ENCODE measurements at regions not wholly inside any gene's neighbourhood (a gene's known extent, or its start where the extent isn't known, plus 50 kb on each side); places are given as distances from the start of the nearest gene placed in this dataset.
"Not testable (repeated sequence)": the region's sequence is repeated elsewhere in the genome, so short reads cannot be mapped to it uniquely, and the experiment has no call there.

DNA sequence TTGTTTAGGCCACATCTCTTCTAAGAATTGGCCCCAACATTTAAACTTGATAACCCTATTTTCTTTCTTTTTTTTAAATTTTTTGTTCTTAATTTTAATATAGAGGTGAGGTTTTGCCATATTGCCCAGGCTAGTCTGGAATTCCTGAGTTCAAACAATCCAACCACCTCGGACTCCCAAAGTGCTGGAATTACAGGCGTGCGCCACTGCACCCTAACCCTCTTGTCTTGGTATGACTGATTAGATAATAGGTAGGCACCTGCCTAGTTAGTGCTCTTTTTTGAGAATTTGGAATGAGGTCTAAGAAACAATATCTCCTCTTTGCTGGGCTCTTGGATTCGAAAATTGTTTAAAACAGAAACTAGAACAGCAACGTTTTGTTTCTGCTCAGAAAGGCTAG lies 116.4 kb upstream of the GOLGA6L6 start:
- intact Hi-C loops (cut with DNase I; ENCODE audit: low total_unique reads): no loop called here
- TF ChIP-seq, protein P1, sequence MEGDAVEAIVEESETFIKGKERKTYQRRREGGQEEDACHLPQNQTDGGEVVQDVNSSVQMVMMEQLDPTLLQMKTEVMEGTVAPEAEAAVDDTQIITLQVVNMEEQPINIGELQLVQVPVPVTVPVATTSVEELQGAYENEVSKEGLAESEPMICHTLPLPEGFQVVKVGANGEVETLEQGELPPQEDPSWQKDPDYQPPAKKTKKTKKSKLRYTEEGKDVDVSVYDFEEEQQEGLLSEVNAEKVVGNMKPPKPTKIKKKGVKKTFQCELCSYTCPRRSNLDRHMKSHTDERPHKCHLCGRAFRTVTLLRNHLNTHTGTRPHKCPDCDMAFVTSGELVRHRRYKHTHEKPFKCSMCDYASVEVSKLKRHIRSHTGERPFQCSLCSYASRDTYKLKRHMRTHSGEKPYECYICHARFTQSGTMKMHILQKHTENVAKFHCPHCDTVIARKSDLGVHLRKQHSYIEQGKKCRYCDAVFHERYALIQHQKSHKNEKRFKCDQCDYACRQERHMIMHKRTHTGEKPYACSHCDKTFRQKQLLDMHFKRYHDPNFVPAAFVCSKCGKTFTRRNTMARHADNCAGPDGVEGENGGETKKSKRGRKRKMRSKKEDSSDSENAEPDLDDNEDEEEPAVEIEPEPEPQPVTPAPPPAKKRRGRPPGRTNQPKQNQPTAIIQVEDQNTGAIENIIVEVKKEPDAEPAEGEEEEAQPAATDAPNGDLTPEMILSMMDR (IDR thresholded peaks at IDR 0.05): no peak
- TF ChIP-seq POLR2A (IDR thresholded peaks at IDR 0.05) (no peak), POLR2AphosphoS5 (IDR thresholded peaks at IDR 0.05) (no peak)
- Histone ChIP-seq H3K4me1 (no peaks in the 10 kb centered on the region), H3K36me3 (no peaks in the 10 kb centered on the region), H3K27me3 (no peaks in the 10 kb centered on the region), H3K27ac (no peak overlapping the region), H3K9me3 (no peaks in the 10 kb centered on the region), H3K4me3 (no peak overlapping the region)
- no peak for DNase-seq (ENCODE audit: low spot score in 2 of 2)

GRCh38 chr15:20657084-20657483 lies 115.5 kb upstream of the GOLGA6L6 start:
- Histone ChIP-seq H3K27ac (no peak overlapping the region), H3K4me3 (no peak overlapping the region), H3K36me3 (no peaks in the 10 kb centered on the region), H3K27me3 (no peaks in the 10 kb centered on the region), H3K9me3 (no peaks in the 10 kb centered on the region), H3K4me1 (no peaks in the 10 kb centered on the region)
- intact Hi-C loops (cut with DNase I; ENCODE audit: low total_unique reads): no loop called here
- no peak for DNase-seq (ENCODE audit: low spot score in 2 of 2)
- TF ChIP-seq POLR2AphosphoS5 (IDR thresholded peaks at IDR 0.05): no peak
- no peak for TF ChIP-seq POLR2A (IDR thresholded peaks at IDR 0.05)
- TF ChIP-seq, protein P1 (IDR thresholded peaks at IDR 0.05): no peak

DNA sequence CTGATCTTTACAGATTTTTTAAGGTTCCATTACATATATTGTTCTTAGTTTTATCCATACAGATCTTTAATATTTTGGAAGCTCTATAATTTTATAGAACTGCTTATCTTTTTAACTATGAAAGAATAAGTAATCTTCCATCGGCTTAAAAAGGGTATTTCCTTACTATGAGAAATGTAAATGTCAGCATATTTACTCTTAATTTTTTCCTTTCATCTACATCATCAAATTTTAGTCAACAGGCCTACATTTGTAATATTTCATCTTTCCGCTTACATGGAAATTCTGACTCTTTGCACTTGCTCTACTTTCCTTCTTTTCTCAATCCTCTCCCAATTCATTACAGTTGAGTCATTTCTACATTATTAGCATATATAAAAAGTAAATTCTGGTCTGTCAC lies 111.3 kb upstream of the GOLGA6L6 start:
- H3K27ac ChIP-seq: no peak overlapping the region
- no peak for DNase-seq (ENCODE audit: low spot score in 2 of 2)
- no peaks in the 10 kb centered on the region for H3K36me3 ChIP-seq
- TF ChIP-seq, protein P1 (IDR thresholded peaks at IDR 0.05): no peak
- TF ChIP-seq POLR2AphosphoS5 (IDR thresholded peaks at IDR 0.05) (no peak), POLR2A (IDR thresholded peaks at IDR 0.05) (no peak)
- no peak overlapping the region for H3K4me3 ChIP-seq
- H3K27me3 ChIP-seq: no peaks in the 10 kb centered on the region
- H3K4me1 ChIP-seq: no peaks in the 10 kb centered on the region
- intact Hi-C loops (cut with DNase I; ENCODE audit: low total_unique reads): no loop called here
- no peaks in the 10 kb centered on the region for H3K9me3 ChIP-seq

- H3K4me1 ChIP-seq; H3K27ac ChIP-seq; intact Hi-C loops (cut with DNase I; ENCODE audit: low total_unique reads); H3K27me3 ChIP-seq; H3K36me3 ChIP-seq; H3K9me3 ChIP-seq; H3K4me3 ChIP-seq; DNase-seq (ENCODE audit: low spot score in 2 of 2): not testable (repeated sequence)
Observed at GRCh38 chr15:20648402-20648975, 106.9 kb upstream of the GOLGA6L6 start.

GRCh38 chr15:20646529-20647142 lies 105.0 kb upstream of the GOLGA6L6 start:
- no peak overlapping the region for H3K27ac ChIP-seq
- no peaks in the 10 kb centered on the region for H3K4me1 ChIP-seq
- DNase-seq (ENCODE audit: low spot score in 2 of 2): no peak
- H3K36me3 ChIP-seq: no peaks in the 10 kb centered on the region
- intact Hi-C loops (cut with DNase I; ENCODE audit: low total_unique reads): no loop called here
- H3K27me3 ChIP-seq: peaks cover 0 to 4% of the 10 kb centered on the region in 2 donors
- no peak overlapping the region for H3K4me3 ChIP-seq
- H3K9me3 ChIP-seq: no peaks in the 10 kb centered on the region
- TF ChIP-seq, protein P1 (IDR thresholded peaks at IDR 0.05): no peak
- TF ChIP-seq POLR2AphosphoS5 (IDR thresholded peaks at IDR 0.05) (no peak), POLR2A (IDR thresholded peaks at IDR 0.05) (no peak)
